ENCODE measurements at regions not wholly inside any gene's neighbourhood (a gene's known extent, or its start where the extent isn't known, plus 50 kb on each side); places are given as distances from the start of the nearest gene placed in this dataset.

- DNase-seq: no peak
Observed at GRCh38 chr10:21315645-21316220, 209.7 kb downstream of the SKIDA1 start.

GRCh38 chr10:21314906-21315644 lies 210.4 kb downstream of the SKIDA1 start:
- no peak for DNase-seq

GRCh38 chr10:21314111-21314626 lies 211.3 kb downstream of the SKIDA1 start:
- DNase-seq: no peak

GRCh38 chr10:21313691-21314090 lies 211.8 kb downstream of the SKIDA1 start:
- no peak for DNase-seq

GRCh38 chr10:21311426-21311825 lies 214.1 kb downstream of the SKIDA1 start:
- DNase-seq: no peak

- no peak for DNase-seq
Observed at GRCh38 chr10:21309427-21309826, 216.1 kb downstream of the SKIDA1 start.

GRCh38 chr10:21308946-21309345 lies 216.5 kb downstream of the SKIDA1 start:
- no peak for DNase-seq

- no peak for DNase-seq
Observed at GRCh38 chr10:21308018-21308417, 217.5 kb downstream of the SKIDA1 start.

GRCh38 chr10:21304608-21305007 lies 220.9 kb downstream of the SKIDA1 start:
- DNase-seq: no peak

- DNase-seq: no peak
Observed at GRCh38 chr10:21304198-21304597, 221.3 kb downstream of the SKIDA1 start.

GRCh38 chr10:21300551-21300950 lies 224.9 kb downstream of the SKIDA1 start:
- no peak for DNase-seq

- DNase-seq: no peak
Observed at GRCh38 chr10:21299330-21299729, 226.2 kb downstream of the SKIDA1 start.

- DNase-seq: no peak
Observed at GRCh38 chr10:21298701-21299100, 226.8 kb downstream of the SKIDA1 start.

GRCh38 chr10:21297603-21298383 lies 227.7 kb downstream of the SKIDA1 start:
- no peak for DNase-seq

GRCh38 chr10:21296575-21297355 lies 228.7 kb downstream of the SKIDA1 start:
- DNase-seq: no peak

- no peak for DNase-seq
Observed at GRCh38 chr10:21293518-21294356, 231.7 kb downstream of the SKIDA1 start.

- DNase-seq: no peak
Observed at GRCh38 chr10:21292763-21293517, 232.5 kb downstream of the SKIDA1 start.

GRCh38 chr10:21290499-21291160 lies 234.9 kb downstream of the SKIDA1 start:
- DNase-seq: no peak

GRCh38 chr10:21289961-21290360 lies 235.5 kb downstream of the SKIDA1 start:
- DNase-seq: no peak

GRCh38 chr10:21289271-21289670 lies 236.2 kb downstream of the SKIDA1 start:
- DNase-seq: no peak
